ENCODE measurements at regions not wholly inside any gene's neighbourhood (a gene's known extent, or its start where the extent isn't known, plus 50 kb on each side); places are given as distances from the start of the nearest gene placed in this dataset.
A peak's percentile ranks its signal among the peaks of the same experiment; 100 is the strongest.

DNA sequence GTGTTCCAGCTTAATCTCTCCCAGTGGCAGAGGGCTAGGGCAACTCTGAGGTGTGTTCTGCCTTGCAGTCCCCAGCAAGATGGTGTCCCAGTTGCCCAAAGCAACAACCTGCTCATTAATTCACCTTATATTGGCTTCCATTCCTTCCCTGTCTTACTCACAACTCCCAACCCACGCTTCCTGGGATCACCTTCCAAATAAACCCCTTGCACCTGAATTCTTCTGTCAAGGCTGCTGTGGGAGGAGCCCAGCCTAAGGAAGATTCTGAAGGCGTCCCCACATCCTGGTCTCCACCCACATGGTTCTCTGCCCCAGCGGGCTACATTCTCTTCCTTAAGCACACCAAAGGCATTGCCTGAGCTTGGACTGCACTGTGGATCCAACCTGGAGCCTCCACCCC lies 116.6 kb upstream of the MAFB start:
- DNase-seq (ENCODE audit: low spot score), result no peak
- TF ChIP-seq, protein P1, sequence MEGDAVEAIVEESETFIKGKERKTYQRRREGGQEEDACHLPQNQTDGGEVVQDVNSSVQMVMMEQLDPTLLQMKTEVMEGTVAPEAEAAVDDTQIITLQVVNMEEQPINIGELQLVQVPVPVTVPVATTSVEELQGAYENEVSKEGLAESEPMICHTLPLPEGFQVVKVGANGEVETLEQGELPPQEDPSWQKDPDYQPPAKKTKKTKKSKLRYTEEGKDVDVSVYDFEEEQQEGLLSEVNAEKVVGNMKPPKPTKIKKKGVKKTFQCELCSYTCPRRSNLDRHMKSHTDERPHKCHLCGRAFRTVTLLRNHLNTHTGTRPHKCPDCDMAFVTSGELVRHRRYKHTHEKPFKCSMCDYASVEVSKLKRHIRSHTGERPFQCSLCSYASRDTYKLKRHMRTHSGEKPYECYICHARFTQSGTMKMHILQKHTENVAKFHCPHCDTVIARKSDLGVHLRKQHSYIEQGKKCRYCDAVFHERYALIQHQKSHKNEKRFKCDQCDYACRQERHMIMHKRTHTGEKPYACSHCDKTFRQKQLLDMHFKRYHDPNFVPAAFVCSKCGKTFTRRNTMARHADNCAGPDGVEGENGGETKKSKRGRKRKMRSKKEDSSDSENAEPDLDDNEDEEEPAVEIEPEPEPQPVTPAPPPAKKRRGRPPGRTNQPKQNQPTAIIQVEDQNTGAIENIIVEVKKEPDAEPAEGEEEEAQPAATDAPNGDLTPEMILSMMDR (IDR thresholded peaks at IDR 0.05), result no peak
- no peak overlapping the region for H3K4me3 ChIP-seq
- H3K27ac ChIP-seq, result no peak overlapping the region

DNA sequence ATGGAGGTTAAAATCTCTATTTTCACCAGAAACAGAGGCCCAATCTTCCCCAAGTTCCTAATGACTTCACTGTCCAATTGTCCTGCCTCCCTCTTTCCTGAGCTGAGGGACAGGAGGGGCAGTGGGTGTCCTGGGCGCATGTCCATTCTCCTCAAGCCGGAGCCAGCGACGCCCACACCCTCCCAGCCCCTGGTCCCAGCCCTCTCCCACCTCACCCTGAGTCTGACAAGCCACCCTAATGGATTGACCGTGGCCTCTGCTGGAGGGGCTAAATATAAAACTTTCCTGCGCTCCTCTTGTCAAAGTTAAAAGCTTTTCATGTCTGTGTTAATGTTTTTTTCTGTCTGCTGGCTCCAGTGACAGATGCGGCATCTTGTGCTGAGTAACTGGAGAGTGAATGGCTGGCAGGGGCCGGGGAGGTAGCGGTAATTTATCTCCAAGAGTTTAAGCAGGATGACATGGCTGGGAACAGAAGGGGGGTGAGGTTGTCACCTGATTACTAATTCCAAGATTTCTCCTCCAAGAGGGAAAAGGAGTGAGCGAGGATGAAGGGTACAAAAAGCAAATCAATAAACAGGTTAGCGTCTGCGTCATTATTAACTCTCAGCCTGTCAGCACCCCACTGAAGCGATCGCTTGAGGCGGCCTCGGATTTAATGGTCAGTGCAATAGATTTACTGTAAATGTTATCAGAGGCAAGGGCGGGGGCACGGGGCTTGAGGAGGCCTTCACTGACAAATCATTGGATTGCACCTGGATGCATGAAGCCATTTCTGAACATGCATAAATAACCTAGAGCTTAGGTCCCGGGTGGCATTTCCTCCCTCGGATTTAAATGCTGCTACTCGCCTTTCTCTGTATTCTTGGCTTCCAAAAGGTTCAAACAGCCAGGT lies 118.1 kb upstream of the MAFB start:
- Histone ChIP-seq H3K27ac (no peak overlapping the region), H3K4me3 (no peak overlapping the region)
- DNase-seq (ENCODE audit: low spot score), result no peak
- TF ChIP-seq, protein P1 (IDR thresholded peaks at IDR 0.05), result no peak

DNA sequence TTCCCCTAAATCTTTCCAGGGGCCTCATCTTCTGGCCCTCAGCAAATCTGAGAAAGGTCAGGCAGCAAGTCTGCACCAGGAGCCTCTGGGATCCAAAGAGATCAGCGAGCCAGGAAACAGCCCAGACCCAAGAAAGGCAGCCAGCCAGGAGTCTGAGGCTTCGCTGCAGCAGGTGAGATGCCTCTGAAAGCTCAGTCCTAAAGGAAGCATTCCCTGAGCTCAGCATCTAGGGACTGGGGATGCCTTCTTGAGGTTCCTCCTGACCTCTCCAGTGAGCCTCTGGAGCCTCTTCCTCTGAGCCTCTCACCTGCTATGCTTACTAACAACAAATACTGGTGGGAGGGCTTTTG lies 118.8 kb upstream of the MAFB start:
- H3K4me3 ChIP-seq, result no peak overlapping the region

DNA sequence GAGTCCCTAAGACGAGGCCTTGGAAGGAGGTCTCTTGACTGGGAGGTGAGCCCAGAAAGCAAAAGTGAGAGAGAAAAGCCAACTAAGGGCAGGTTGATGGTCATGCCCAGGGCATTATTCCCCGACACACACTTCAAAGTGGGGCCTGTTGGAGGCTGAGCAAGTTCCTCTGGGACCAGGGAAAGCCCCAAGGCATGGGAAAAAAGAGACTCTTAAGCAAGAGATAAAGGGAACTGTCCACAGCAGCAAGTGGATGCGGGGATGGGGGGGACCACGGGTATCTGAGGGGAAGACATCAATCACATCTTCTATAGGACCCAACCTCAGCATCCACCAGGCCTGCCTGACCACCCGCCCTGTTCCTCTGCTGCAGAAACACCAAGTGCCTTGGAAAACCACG lies 119.9 kb upstream of the MAFB start:
- H3K4me3 ChIP-seq, result no peak overlapping the region
- TF ChIP-seq, protein P1 (IDR thresholded peaks at IDR 0.05), result no peak
- no peak for DNase-seq (ENCODE audit: low spot score)

More for the DNA sequence above, 118.8 kb upstream of the MAFB start:
- H3K27ac ChIP-seq, result no peak overlapping the region
- no peak for DNase-seq (ENCODE audit: low spot score)
- TF ChIP-seq, protein P1 (IDR thresholded peaks at IDR 0.05), result no peak

DNA sequence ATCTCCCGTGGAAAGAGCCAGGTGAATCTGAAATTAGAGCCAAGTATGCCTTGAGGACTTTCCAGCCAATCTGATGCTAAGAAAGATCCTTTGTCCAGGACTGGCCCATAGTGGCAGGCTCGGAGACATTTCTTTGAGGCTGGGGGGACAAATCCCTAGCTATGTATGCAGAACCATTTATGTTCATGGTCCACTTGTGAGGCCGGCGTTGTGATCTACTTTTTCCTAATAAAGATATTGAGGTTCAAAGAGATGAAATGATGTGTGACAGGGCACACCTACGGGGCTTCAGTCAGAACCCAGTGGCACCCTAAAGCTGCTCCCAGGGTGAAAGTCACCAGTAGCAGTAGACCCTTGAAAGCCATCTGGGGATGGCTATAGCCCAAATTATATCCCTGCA lies 120.3 kb upstream of the MAFB start:
- TF ChIP-seq, protein P1 (IDR thresholded peaks at IDR 0.05), result no peak
- no peak for DNase-seq (ENCODE audit: low spot score)
- Histone ChIP-seq H3K27ac (no peak overlapping the region), H3K4me3 (no peak overlapping the region)

More for the DNA sequence above, 119.9 kb upstream of the MAFB start:
- H3K27ac ChIP-seq, result no peak overlapping the region

DNA sequence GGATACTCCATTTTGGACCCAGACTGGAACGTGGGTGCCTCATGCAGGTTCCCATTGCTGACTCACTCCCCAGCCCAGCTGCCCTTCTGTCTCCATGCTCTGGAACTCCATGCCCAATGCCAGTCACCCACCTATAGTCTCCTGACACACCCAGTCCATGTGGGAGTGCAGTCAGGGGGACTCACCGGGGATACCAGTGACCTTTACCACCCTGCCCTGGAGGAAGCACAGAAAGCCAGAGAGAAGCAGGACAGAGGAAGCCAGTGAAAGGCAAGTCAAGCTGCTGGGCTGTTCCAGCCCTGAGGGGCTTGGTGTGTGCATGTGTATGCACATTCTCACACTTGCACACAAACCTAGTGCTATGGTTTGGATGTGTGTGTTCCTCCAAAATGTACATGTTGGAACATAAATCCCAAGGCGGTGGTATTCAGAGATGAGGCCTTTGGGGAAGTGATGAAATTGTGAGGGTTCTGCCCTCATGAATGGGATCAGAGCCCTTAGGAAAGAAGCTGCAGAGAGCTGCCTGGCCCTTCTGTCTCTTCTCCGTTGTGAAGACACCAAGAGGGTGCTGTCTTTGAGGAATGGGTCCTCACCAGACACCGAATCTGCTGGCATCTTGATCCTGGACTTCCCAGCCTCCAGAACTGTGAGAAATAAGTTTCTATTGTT lies 121.4 kb upstream of the MAFB start:
- DNase-seq (ENCODE audit: low spot score), result peak; percentile 66
- TF ChIP-seq, protein P1 (IDR thresholded peaks at IDR 0.05), result no peak
- H3K27ac ChIP-seq, result no peak overlapping the region
- no peak overlapping the region for H3K4me3 ChIP-seq

DNA sequence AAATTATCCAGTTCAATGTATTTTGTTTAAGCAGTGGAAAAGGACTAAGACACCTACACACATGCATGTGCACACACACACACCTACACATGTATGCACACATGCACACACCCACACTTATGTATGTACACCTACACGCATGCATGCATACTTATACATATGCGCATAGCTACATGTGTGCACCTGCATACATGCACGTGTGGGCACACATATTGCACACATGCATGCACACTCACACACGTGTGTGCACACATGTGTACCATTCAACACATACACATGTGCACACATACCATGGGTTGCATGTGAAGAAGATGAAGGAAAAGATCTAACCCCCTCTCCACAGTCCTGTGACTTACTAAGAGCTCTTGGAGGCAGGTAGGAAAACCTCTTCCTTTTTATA lies 122.0 kb upstream of the MAFB start:
- H3K27ac ChIP-seq, result no peak overlapping the region
- H3K4me3 ChIP-seq, result no peak overlapping the region
- TF ChIP-seq, protein P1 (IDR thresholded peaks at IDR 0.05), result no peak
- no peak for DNase-seq (ENCODE audit: low spot score)
